HepG2 (cell line): ENCODE measurements at regions not wholly inside any gene's neighbourhood (a gene's known extent, or its start where the extent isn't known, plus 50 kb on each side); places are given as distances from the start of the nearest gene placed in this dataset.

Experiments
- ATAC-seq: fragments of 200-7000 bp; cut with Tn5 transposase; 3 replicates; pipeline ENCODE4 v1.9.1; 2020; ENCODE audit warnings: mild to moderate bottlenecking, moderate library complexity
- BruUV-seq: library from RNA; stranded (reverse); fragments of 400-500 nt; replicated peaks from 2 replicates; lab custom pipeline; 2021; lab: Mats Ljungman, UMichigan
- CTCF ChIA-PET: fragments of 300-600 bp; formaldehyde crosslinking; extraction: SDS; loops from one replicate; lab custom pipeline; 2021; ENCODE audit warnings: low total read pairs, inconsistent platforms, low intra/inter-chr PET ratio; lab: Yijun Ruan, JAX
- POLR2A ChIA-PET: fragments of 350-600 bp; sonication (Branson Sonifier 250); formaldehyde crosslinking; loops from one replicate; lab custom pipeline; 2020; ENCODE audit warnings: antibody characterized with exemption, inconsistent platforms; lab: Yijun Ruan, JAX
- DNase-seq: peaks from one replicate; pipeline ENCODE4 v3.0.0-alpha.2; 2015; ENCODE audit warnings: low spot score
- FAIRE-seq: peaks from 3 replicates; lab custom pipeline; 2011; peaks lifted over from hg19 to GRCh38; lab: Jason Lieb, UNC
- H2AFZ ChIP-seq: one replicate; pipeline ENCODE4 v1.6.1; 2011; ENCODE audit warnings: low read length, inconsistent platforms
- H3K27ac ChIP-seq: fragments of 300-600 bp; 3 replicates; pipeline ENCODE4 v1.8.0; 2011; ENCODE audit warnings: mixed run types, mild to moderate bottlenecking, mixed read lengths, low read length, inconsistent platforms; ENCODE audit not compliant: insufficient read depth; ENCODE audit errors: extremely low read length
- H3K27me3 ChIP-seq, 2 experiments: fragments of 200-600 bp in 1 of 2; 2 replicates in 1 of 2; 3 replicates in 1 of 2; pipeline versions ENCODE4 v1.6.0 to v1.8.0; 2011; ENCODE audit warnings: low read length in 2 of 2, mild to moderate bottlenecking in 2 of 2, moderate library complexity in 2 of 2, inconsistent platforms in 1 of 2; ENCODE audit not compliant: insufficient read depth in 2 of 2, control insufficient read depth in 1 of 2
- H3K36me3 ChIP-seq, 2 experiments: fragments of 200-600 bp in 1 of 2; replicated peaks in 1 of 2; 2 replicates in 1 of 2; 3 replicates in 1 of 2; pipeline versions ENCODE4 v1.5.1 to v1.8.0; 2011; ENCODE audit warnings: low read length in 2 of 2, inconsistent platforms in 1 of 2; ENCODE audit not compliant: insufficient read depth in 2 of 2, control insufficient read depth in 1 of 2
- H3K4me1 ChIP-seq: 2 replicates; pipeline ENCODE4 v1.5.1; 2012; ENCODE audit warnings: low read length, inconsistent platforms; ENCODE audit not compliant: insufficient read depth
- H3K4me2 ChIP-seq: 2 replicates; pipeline ENCODE4 v1.6.0; 2011; ENCODE audit warnings: low read depth, low read length, inconsistent platforms
- H3K4me3 ChIP-seq, 3 experiments: fragments of 200-600 bp in 1 of 3; sonication (generic), shearing (Covaris generic) in 1 of 3; replicated peaks in 1 of 3; 2 replicates each; pipeline ENCODE4 v1.5.1; 2011 to 2016; ENCODE audit warnings: low read length in 3 of 3, inconsistent platforms in 2 of 3, low read depth in 2 of 3, mild to moderate bottlenecking in 2 of 3, control low read depth in 1 of 3, mixed read lengths in 1 of 3; ENCODE audit not compliant: insufficient read depth in 1 of 3
- H3K79me2 ChIP-seq: one replicate; pipeline ENCODE4 v1.6.1; 2011; ENCODE audit warnings: low read length, inconsistent platforms; ENCODE audit not compliant: insufficient read depth
- H3K9ac ChIP-seq: 2 replicates; pipeline ENCODE4 v1.6.0; 2011; ENCODE audit warnings: mild to moderate bottlenecking, low read depth, low read length, inconsistent platforms; ENCODE audit not compliant: insufficient read depth
- H3K9me3 ChIP-seq: 2 replicates; pipeline ENCODE4 v1.5.1; 2012; ENCODE audit warnings: mild to moderate bottlenecking, low read length
- H4K20me1 ChIP-seq: 2 replicates; pipeline ENCODE4 v1.6.0; 2011; ENCODE audit warnings: inconsistent platforms, mild to moderate bottlenecking, low read length, moderate library complexity; ENCODE audit not compliant: insufficient read depth
- ATF2 ChIP-seq: sonication (generic); formaldehyde crosslinking; IDR thresholded peaks from 2 replicates; pipeline ENCODE4 v1.4.0; 2020; ENCODE audit warnings: missing genetic modification reagents
- CENPT ChIP-seq: sonication (generic); formaldehyde crosslinking; IDR thresholded peaks from 2 replicates; pipeline ENCODE4 v1.8.0; 2022; ENCODE audit warnings: low read depth, mild to moderate bottlenecking, moderate library complexity, missing genetic modification reagents
- ETV6 ChIP-seq: sonication (generic); formaldehyde crosslinking; conservative IDR thresholded peaks from 2 replicates; pipeline ENCODE4 v1.4.0; 2020; ENCODE audit warnings: missing genetic modification reagents
- MIXL1 ChIP-seq: IDR thresholded peaks from 2 replicates; pipeline ENCODE4 v1.6.1; 2016
- POLR2AphosphoS5 ChIP-seq: IDR thresholded peaks from 2 replicates; pipeline ENCODE4 v1.6.1; 2012; ENCODE audit warnings: low read depth, low read length
- RERE ChIP-seq: IDR thresholded peaks from 2 replicates; pipeline ENCODE4 v1.6.1; 2016; ENCODE audit warnings: low read depth, missing genetic modification reagents, missing compliant biosample characterization
- SATB2 ChIP-seq: sonication (generic); formaldehyde crosslinking; IDR thresholded peaks from 2 replicates; pipeline ENCODE4 v1.5.0; 2020; ENCODE audit warnings: missing genetic modification reagents
- SKI ChIP-seq: fragments of 450-650 bp; IDR thresholded peaks from one replicate; pipeline ENCODE4 v1.6.1; 2018; ENCODE audit warnings: mild to moderate bottlenecking; ENCODE audit not compliant: partially characterized antibody
- STAT5B ChIP-seq: sonication (generic); formaldehyde crosslinking; IDR thresholded peaks from 2 replicates; pipeline ENCODE4 v1.4.0; 2020; ENCODE audit warnings: missing genetic modification reagents
- ZNF430 ChIP-seq: sonication (generic); formaldehyde crosslinking; IDR thresholded peaks from 2 replicates; pipeline ENCODE4 v1.9.0; 2021; ENCODE audit warnings: mild to moderate bottlenecking, missing genetic modification reagents
- ZXDC ChIP-seq: sonication (generic); formaldehyde crosslinking; IDR thresholded peaks from 2 replicates; pipeline ENCODE4 v1.5.0; 2020; ENCODE audit warnings: mild to moderate bottlenecking, missing genetic modification reagents
- WGBS: methylation state at CpG from one replicate; pipeline ENCODE4 v1.1.6; 2017; ENCODE audit warnings: low lambda C conversion rate; 5-methylcytosine and 5-hydroxymethylcytosine counted together
- in situ Hi-C: cut with HindIII; loops from 2 replicates; pipeline ENCODE4 v1.10.0; 2017; ENCODE audit warnings: low pct_unique_long_range_greater_than_20kb; ENCODE audit not compliant: extremely low pct_ligation_motif_present
- intact Hi-C: fragments of 100-400 bp; cut with micrococcal nuclease; formaldehyde crosslinking; loops from one replicate; pipeline ENCODE4 v1.10.0; 2022; ENCODE audit not compliant: unreplicated experiment

GRCh38 chr9:23326597-23326996 lies 499.4 kb downstream of the ELAVL2 start (continued):
- no peak for TF ChIP-seq ATF2

- H3K27me3 ChIP-seq = no peaks in the 10 kb centered on the region
- no peak for DNase-seq
- no peak for FAIRE-seq
- H3K4me1 ChIP-seq = peaks cover 25% of the 10 kb centered on the region
- CTCF ChIA-PET = no interaction called here
- H3K4me2 ChIP-seq = no peak overlapping the region
- BruUV-seq = no TSS peak
- WGBS = 12% methylated on average over 3 of the region's 3 CpGs
- in situ Hi-C loops = no loop called here
- peaks cover 66% of the 10 kb centered on the region for H3K9me3 ChIP-seq
- H2AFZ ChIP-seq = no peak overlapping the region
- no peak overlapping the region for H3K9ac ChIP-seq
- H3K27ac ChIP-seq = no peak overlapping the region
- H3K36me3 ChIP-seq = no peaks in the 10 kb centered on the region
- intact Hi-C loops = no loop called here
- POLR2A ChIA-PET = no interaction called here
- no peak for ATAC-seq
- H3K79me2 ChIP-seq = no peaks in the 10 kb centered on the region
- H3K4me3 ChIP-seq = no peak overlapping the region
- H4K20me1 ChIP-seq = no peaks in the 10 kb centered on the region
- TF ChIP-seq MIXL1 = no peak
- no peak for TF ChIP-seq RERE (CRISPR knock-in tag)
- TF ChIP-seq ETV6 (CRISPR knock-in tag) = no peak
- no peak for TF ChIP-seq SATB2 (CRISPR knock-in tag)
- TF ChIP-seq STAT5B (CRISPR knock-in tag) = no peak
- TF ChIP-seq ZXDC = no peak
- TF ChIP-seq ZNF430 (CRISPR knock-in tag) = no peak
- no peak for TF ChIP-seq POLR2AphosphoS5
- TF ChIP-seq SKI = no peak
- TF ChIP-seq CENPT (CRISPR knock-in tag) = no peak
Measured at GRCh38 chr9:23341346-23341745, 484.7 kb downstream of the ELAVL2 start.
